GM19395 (cell line): ENCODE measurements at regions not wholly inside any gene's neighbourhood (a gene's known extent, or its start where the extent isn't known, plus 50 kb on each side); places are given as distances from the start of the nearest gene placed in this dataset.
"Not testable (repeated sequence)": the region's sequence is repeated elsewhere in the genome, so short reads cannot be mapped to it uniquely, and the experiment has no call there.

Experiments used
- ATAC-seq: cut with Tn5 transposase; IDR thresholded peaks from one replicate; pipeline ENCODE4 v1.9.1; 2021; ENCODE audit warnings: mild to moderate bottlenecking, moderate library complexity; ENCODE audit not compliant: unreplicated experiment

GRCh38 chr3:193922034-193922774 is 213.7 kb upstream of the HES1 start:
- no peak for ATAC-seq

GRCh38 chr3:193923958-193924357 is 212.0 kb upstream of the HES1 start:
- not testable (repeated sequence) for ATAC-seq

GRCh38 chr3:193926071-193926470 is 209.9 kb upstream of the HES1 start:
- not testable (repeated sequence) for ATAC-seq

GRCh38 chr3:193927413-193928206 is 208.3 kb upstream of the HES1 start:
- not testable (repeated sequence) for ATAC-seq

- no peak for ATAC-seq
These were observed 207.4 kb upstream of the HES1 start for GRCh38 chr3:193928354-193929209.

- ATAC-seq, result no peak
These were observed 206.6 kb upstream of the HES1 start for GRCh38 chr3:193929373-193929772.

GRCh38 chr3:193929921-193930646 is 205.9 kb upstream of the HES1 start:
- no peak for ATAC-seq

- ATAC-seq, result no peak
These were observed 203.8 kb upstream of the HES1 start for GRCh38 chr3:193932136-193932535.

- no peak for ATAC-seq
These were observed 203.4 kb upstream of the HES1 start for GRCh38 chr3:193932576-193932975.

GRCh38 chr3:193933451-193933850 is 202.5 kb upstream of the HES1 start:
- ATAC-seq, result no peak

- ATAC-seq, result no peak
These were observed 200.0 kb upstream of the HES1 start for GRCh38 chr3:193935916-193936315.

GRCh38 chr3:193938613-193939012 is 197.3 kb upstream of the HES1 start:
- ATAC-seq, result no peak

GRCh38 chr3:193939527-193939926 is 196.4 kb upstream of the HES1 start:
- no peak for ATAC-seq

- no peak for ATAC-seq
These were observed 195.4 kb upstream of the HES1 start for GRCh38 chr3:193940526-193940925.

GRCh38 chr3:193941486-193941885 is 194.5 kb upstream of the HES1 start:
- ATAC-seq, result no peak

- ATAC-seq, result no peak
These were observed 193.4 kb upstream of the HES1 start for GRCh38 chr3:193942516-193943055.

GRCh38 chr3:193943200-193943599 is 192.7 kb upstream of the HES1 start:
- ATAC-seq, result no peak

GRCh38 chr3:193943851-193944517 is 192.0 kb upstream of the HES1 start:
- no peak for ATAC-seq

- no peak for ATAC-seq
These were observed 191.4 kb upstream of the HES1 start for GRCh38 chr3:193944518-193944884.

- ATAC-seq, result no peak
These were observed 190.8 kb upstream of the HES1 start for GRCh38 chr3:193945143-193945542.
